ENCODE measurements at regions not wholly inside any gene's neighbourhood (a gene's known extent, or its start where the extent isn't known, plus 50 kb on each side); places are given as distances from the start of the nearest gene placed in this dataset.

- TF ChIP-seq KAT2A (conservative IDR thresholded peaks at IDR 0.05; ENCODE audit: control insufficient read depth, low read depth, low read length) (no peak), ATF7 (IDR thresholded peaks at IDR 0.05; ENCODE audit: low read depth) (no peak), ZNF687 (IDR thresholded peaks at IDR 0.05) (no peak), ZZZ3 (IDR thresholded peaks at IDR 0.05; ENCODE audit: control insufficient read depth, insufficient read length, low read depth) (no peak), PKNOX1 (IDR thresholded peaks at IDR 0.05) (no peak), RUNX3 (IDR thresholded peaks at IDR 0.05; ENCODE audit: low read length) (no peak), EGR1 (IDR thresholded peaks at IDR 0.05; ENCODE audit: borderline replicate concordance in 1 of 2, low read depth in 2 of 2, low read length in 2 of 2) (no peak), NFYA (IDR thresholded peaks at IDR 0.05; ENCODE audit: borderline replicate concordance, low read depth, low read length) (no peak), ATF2 (IDR thresholded peaks at IDR 0.05; ENCODE audit: low read length) (no peak), ETV6 (conservative IDR thresholded peaks at IDR 0.05 in 1 of 2, IDR thresholded peaks at IDR 0.05 in 1 of 2; ENCODE audit: borderline replicate concordance in 1 of 2, low read depth in 1 of 2) (no peak), SIX5 (IDR thresholded peaks at IDR 0.05; ENCODE audit: low read depth, low read length, severe bottlenecking) (no peak), CBX3 (IDR thresholded peaks at IDR 0.05; ENCODE audit: borderline replicate concordance, low read depth) (no peak)
Measured at GRCh38 chr1:87457408-87457807, 128.7 kb downstream of the LMO4 start (continued).

Measured in GM12878 (cell line).